Liver (tissue), 3 donors: ENCODE measurements at regions not wholly inside any gene's neighbourhood (a gene's known extent, or its start where the extent isn't known, plus 50 kb on each side); places are given as distances from the start of the nearest gene placed in this dataset.

Experiments
- RAD21 ChIP-seq, 2 donors: IDR thresholded peaks; 2 replicates each; pipeline ENCODE4 v1.6.1; 2016; ENCODE audit warnings: antibody characterized with exemption in 2 of 2, mild to moderate bottlenecking in 2 of 2
- TF ChIP-seq, protein P1 (sequence below): fragments of 150-350 bp; IDR thresholded peaks from 2 replicates; pipeline ENCODE4 v1.5.1; 2017; ENCODE audit warnings: improper control_type of control experiment, low read depth, low read length; ENCODE audit not compliant: missing input control
- donor health status: healthy.
- donor health status: healthy.

DNA sequence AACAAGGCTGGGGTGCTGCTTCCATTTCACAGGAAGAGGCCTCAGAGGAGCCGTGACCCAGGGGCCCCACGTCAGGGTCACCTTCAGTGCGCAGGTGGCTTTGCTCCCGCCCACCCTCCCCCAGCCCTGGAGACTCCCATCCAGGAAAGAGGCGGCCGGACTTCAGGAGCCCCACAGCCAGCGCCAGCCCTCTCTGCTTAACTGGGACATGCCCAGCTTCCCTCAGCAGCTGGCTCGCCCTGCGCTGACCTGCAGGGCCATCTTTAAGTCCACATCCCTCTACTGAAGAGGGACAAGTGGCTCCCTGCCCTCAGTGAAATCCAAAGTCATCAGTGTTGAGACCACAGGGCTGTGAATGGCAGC is 141.9 kb upstream of the PPP2R2D start:
- TF ChIP-seq RAD21 (IDR thresholded peaks at IDR 0.05), result no peak
- TF ChIP-seq, protein P1, sequence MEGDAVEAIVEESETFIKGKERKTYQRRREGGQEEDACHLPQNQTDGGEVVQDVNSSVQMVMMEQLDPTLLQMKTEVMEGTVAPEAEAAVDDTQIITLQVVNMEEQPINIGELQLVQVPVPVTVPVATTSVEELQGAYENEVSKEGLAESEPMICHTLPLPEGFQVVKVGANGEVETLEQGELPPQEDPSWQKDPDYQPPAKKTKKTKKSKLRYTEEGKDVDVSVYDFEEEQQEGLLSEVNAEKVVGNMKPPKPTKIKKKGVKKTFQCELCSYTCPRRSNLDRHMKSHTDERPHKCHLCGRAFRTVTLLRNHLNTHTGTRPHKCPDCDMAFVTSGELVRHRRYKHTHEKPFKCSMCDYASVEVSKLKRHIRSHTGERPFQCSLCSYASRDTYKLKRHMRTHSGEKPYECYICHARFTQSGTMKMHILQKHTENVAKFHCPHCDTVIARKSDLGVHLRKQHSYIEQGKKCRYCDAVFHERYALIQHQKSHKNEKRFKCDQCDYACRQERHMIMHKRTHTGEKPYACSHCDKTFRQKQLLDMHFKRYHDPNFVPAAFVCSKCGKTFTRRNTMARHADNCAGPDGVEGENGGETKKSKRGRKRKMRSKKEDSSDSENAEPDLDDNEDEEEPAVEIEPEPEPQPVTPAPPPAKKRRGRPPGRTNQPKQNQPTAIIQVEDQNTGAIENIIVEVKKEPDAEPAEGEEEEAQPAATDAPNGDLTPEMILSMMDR, result no peak
